IPS DF 6.9 (cell line): ENCODE measurements at regions not wholly inside any gene's neighbourhood (a gene's known extent, or its start where the extent isn't known, plus 50 kb on each side); places are given as distances from the start of the nearest gene placed in this dataset.
"Not testable (repeated sequence)": the region's sequence is repeated elsewhere in the genome, so short reads cannot be mapped to it uniquely, and the experiment has no call there.

ENCODE experiments used
- DNase-seq: peaks from one replicate; pipeline ENCODE4 v3.0.0-alpha.2; 2013; ENCODE audit warnings: low read depth, low spot score
- H3K27ac ChIP-seq: one replicate; pipeline ENCODE4 v1.5.1; 2013; ENCODE audit warnings: low read length, control low read depth
- H3K27me3 ChIP-seq: 2 replicates; pipeline ENCODE4 v1.6.1; 2013; ENCODE audit warnings: mild to moderate bottlenecking, low read length; ENCODE audit not compliant: control insufficient read depth, insufficient read depth
- H3K36me3 ChIP-seq: 2 replicates; pipeline ENCODE4 v1.6.1; 2013; ENCODE audit warnings: low read length; ENCODE audit not compliant: control insufficient read depth, insufficient read depth
- H3K4me1 ChIP-seq: 2 replicates; pipeline ENCODE4 v1.6.1; 2013; ENCODE audit warnings: low read length; ENCODE audit not compliant: control insufficient read depth, insufficient read depth
- H3K4me3 ChIP-seq: 2 replicates; pipeline ENCODE4 v1.5.1; 2013; ENCODE audit warnings: mild to moderate bottlenecking, low read length
- H3K9me3 ChIP-seq: 2 replicates; pipeline ENCODE4 v1.6.1; 2013; ENCODE audit warnings: low read length, inconsistent platforms; ENCODE audit not compliant: control insufficient read depth, insufficient read depth
- WGBS: extraction: QIAGEN DNeasy Blood & Tissue Kit; methylation state at CpG from one replicate; pipeline ENCODE4 v1.1.7; 2013; ENCODE audit warnings: mixed read lengths, missing lambda C conversion rate; ENCODE audit not compliant: insufficient read length, insufficient coverage; 5-methylcytosine and 5-hydroxymethylcytosine counted together

DNA sequence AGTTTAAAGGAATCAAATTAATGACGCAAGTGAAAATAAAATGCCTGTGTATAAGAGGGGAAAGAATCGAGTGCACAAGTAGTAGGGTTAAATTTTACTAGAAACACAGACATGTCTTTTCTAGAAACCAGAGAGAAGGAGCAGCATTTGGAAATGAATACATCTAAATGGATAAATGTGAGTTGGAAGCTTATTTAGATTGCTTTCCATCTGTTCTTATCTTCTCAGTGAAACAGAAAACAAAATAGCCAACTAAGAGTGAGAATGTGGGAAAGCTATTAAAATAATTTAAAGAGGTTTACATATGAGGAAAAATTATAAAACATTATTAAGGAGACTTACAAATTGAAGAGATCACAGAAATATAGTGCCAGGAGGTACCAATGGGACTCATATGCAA, 1818.9 kb upstream of the FLRT2 start:
- H3K36me3 ChIP-seq = no peaks in the 10 kb centered on the region
- no peaks in the 10 kb centered on the region for H3K4me1 ChIP-seq
- no peak overlapping the region for H3K4me3 ChIP-seq
- DNase-seq = no peak
- no peaks in the 10 kb centered on the region for H3K27me3 ChIP-seq
- H3K9me3 ChIP-seq = no peaks in the 10 kb centered on the region
- no peak overlapping the region for H3K27ac ChIP-seq
- WGBS = 100% methylated on average over 1 of the region's 2 CpGs

DNA sequence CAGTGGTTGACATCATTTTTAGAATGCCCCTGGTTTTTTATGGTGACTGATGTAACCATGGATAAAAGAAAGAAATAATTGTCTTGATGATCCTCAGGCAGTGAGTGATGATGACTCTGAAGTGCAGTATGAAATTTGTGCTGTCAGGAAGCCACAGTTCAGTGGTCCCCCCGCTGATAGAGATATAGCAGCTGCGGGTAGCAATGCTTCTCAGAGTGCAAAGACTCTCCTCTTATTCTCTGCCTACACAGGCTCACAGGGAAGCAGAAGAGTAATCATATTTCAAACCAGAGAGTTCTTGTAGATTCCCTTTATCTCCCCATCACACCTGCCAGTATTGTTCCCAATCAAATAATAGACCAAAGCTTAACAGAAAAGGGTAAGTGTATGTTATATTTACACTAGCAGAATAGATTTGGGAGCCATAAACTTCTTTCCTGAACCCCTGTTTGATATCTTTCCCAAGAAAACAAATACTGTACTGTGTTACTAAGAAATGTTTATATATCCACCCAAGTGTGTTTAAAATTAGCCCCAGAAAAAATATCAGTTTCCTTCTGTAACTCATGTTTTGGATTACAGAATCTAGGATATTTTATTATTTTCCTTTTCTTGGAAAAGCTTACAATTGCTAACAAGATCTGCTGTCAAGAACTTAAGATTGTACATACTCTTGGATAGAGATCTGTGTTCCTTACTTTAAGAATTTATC, 1817.4 kb upstream of the FLRT2 start:
- no peak for DNase-seq
- no CpG with 5 or more reads among the region's 2 CpGs for WGBS
- no peaks in the 10 kb centered on the region for H3K27me3 ChIP-seq
- H3K4me1 ChIP-seq = no peaks in the 10 kb centered on the region
- no peak overlapping the region for H3K27ac ChIP-seq
- no peaks in the 10 kb centered on the region for H3K9me3 ChIP-seq
- H3K4me3 ChIP-seq = no peak overlapping the region
- H3K36me3 ChIP-seq = no peaks in the 10 kb centered on the region

DNA sequence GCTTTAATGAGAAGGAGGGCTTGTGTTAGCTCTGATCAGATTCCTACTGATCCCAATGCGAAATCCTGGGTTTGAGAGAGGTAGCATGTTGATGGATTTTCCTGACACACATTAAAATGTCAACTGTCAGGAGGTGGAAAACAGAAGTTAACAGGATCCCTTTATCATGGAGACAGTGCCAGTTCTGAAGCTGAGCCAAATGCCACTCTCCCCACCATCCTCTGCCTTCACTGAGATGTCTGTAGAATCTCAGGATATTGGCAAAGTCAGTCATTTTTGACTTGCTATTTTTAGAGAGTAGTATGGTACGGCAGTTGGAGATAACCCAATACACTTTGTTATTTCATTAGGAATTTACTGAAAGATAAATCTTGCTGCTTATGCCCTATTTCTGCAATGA, 1816.2 kb upstream of the FLRT2 start:
- DNase-seq = no peak
- WGBS = no CpG with 5 or more reads among the region's 2 CpGs
- H3K27ac ChIP-seq = no peak overlapping the region
- H3K9me3 ChIP-seq = no peaks in the 10 kb centered on the region
- no peaks in the 10 kb centered on the region for H3K4me1 ChIP-seq
- no peaks in the 10 kb centered on the region for H3K36me3 ChIP-seq
- H3K4me3 ChIP-seq = no peak overlapping the region
- no peaks in the 10 kb centered on the region for H3K27me3 ChIP-seq

DNA sequence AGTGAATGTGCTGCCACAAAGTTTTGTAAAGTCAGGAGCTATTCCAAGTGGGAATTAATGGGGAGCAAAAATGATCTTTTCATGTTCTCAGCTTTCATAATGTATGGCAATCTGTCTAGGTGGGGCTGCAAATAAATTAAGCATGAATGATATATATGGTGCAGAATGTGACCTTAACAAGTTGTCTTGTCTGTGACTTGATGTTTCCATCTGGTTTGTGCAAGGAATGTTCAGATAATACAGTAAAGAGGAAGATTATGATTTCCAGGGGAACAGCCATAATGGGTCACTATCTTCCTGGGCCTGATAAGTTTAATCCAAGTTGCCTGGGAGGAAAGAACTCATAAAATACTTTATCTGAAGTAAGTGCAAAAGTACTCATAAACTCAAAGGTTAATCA, 1815.8 kb upstream of the FLRT2 start:
- H3K36me3 ChIP-seq = no peaks in the 10 kb centered on the region
- H3K9me3 ChIP-seq = no peaks in the 10 kb centered on the region
- H3K27me3 ChIP-seq = no peaks in the 10 kb centered on the region
- H3K4me1 ChIP-seq = no peaks in the 10 kb centered on the region
- H3K27ac ChIP-seq = no peak overlapping the region
- H3K4me3 ChIP-seq = no peak overlapping the region
- DNase-seq = no peak

DNA sequence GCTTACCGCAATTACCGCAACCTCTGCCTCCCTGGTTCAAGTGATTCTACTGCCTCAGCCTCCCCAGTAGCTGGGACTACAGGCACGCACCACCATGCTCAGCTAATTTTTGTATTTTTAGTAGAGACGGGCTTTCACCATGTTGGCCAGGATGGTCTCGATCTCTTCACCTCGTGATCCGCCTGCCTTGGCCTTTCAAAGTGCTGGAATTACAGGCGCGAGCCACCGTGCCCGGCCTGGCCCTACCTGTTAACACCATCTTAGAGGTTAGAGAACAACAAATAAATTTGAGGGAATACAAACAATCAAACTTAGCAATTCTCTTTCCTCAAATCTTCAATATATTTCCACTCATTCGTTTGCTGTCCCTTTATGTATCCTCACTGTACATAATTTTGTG, 1810.5 kb upstream of the FLRT2 start:
- not testable (repeated sequence) for H3K36me3 ChIP-seq, H3K4me3 ChIP-seq, DNase-seq, H3K9me3 ChIP-seq, H3K27ac ChIP-seq, H3K4me1 ChIP-seq, H3K27me3 ChIP-seq
- WGBS = 100% methylated on average over 1 of the region's 12 CpGs

GRCh38 chr14:83733670-83734069, 1796.3 kb upstream of the FLRT2 start:
- no peak overlapping the region for H3K27ac ChIP-seq
- H3K9me3 ChIP-seq = no peaks in the 10 kb centered on the region
- no CpG with 5 or more reads among the region's 1 CpG for WGBS
- no peak for DNase-seq
- no peaks in the 10 kb centered on the region; the same call in 1 of the 2 replicates for H3K36me3 ChIP-seq
- no peaks in the 10 kb centered on the region; the same call in 1 of the 2 replicates for H3K4me1 ChIP-seq
- no peaks in the 10 kb centered on the region for H3K27me3 ChIP-seq
- H3K4me3 ChIP-seq = no peak overlapping the region

DNA sequence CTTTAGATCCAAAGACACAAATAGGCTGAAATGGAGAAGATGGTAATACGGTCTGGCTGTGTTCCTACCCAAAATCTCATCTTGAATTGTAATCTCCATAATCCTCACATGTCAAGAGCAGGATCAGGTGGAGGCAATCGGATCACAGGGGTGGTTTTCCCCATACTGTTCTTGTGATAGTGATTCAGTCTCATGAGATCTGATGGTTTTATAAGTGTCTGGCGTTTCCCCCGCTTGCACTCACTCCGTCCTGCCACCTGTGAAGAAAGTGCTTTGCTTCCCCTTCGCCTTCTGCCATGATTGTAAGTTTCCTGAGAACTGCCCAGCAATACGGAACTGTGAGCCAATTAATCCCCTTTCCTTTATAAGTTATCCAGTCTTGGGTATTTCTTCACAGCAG, 1795.5 kb upstream of the FLRT2 start:
- Histone ChIP-seq H3K36me3 (no peaks in the 10 kb centered on the region; the same call in 1 of the 2 replicates), H3K4me1 (no peaks in the 10 kb centered on the region; the same call in 1 of the 2 replicates), H3K27ac (no peak overlapping the region), H3K9me3 (no peaks in the 10 kb centered on the region), H3K27me3 (no peaks in the 10 kb centered on the region), H3K4me3 (no peak overlapping the region)
- no CpG with 5 or more reads among the region's 7 CpGs for WGBS
- no peak for DNase-seq

- no CpG with 5 or more reads among the region's 3 CpGs for WGBS
- H3K27me3 ChIP-seq = no peaks in the 10 kb centered on the region
- H3K36me3 ChIP-seq = no peaks in the 10 kb centered on the region
- no peak overlapping the region for H3K27ac ChIP-seq
- no peaks in the 10 kb centered on the region for H3K9me3 ChIP-seq
- H3K4me3 ChIP-seq = no peak overlapping the region
- no peak for DNase-seq
- no peaks in the 10 kb centered on the region for H3K4me1 ChIP-seq
Observed at GRCh38 chr14:83741269-83741668, 1788.7 kb upstream of the FLRT2 start.

DNA sequence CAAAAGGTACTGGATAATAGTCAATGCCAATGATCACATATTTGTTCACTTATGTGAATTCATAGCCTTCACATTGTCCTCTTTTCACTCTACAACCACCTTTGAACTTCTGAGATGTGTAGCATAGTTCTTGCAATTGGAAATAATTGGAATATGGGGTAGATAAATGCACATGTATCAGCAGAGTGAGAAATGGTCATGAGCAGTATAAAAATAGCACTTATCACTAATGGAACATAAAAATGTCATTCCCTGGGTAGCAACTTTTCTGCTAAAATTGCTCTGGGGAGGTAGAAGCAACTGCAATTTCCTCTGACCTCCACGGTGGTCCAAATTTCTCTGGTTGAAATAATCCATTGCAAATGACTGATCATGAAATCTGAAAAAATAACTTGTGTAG, 1785.7 kb upstream of the FLRT2 start:
- no CpG with 5 or more reads among the region's 1 CpG for WGBS
- H3K4me3 ChIP-seq = no peak overlapping the region
- no peaks in the 10 kb centered on the region for H3K4me1 ChIP-seq
- no peaks in the 10 kb centered on the region for H3K9me3 ChIP-seq
- no peaks in the 10 kb centered on the region for H3K27me3 ChIP-seq
- DNase-seq = no peak
- no peak overlapping the region for H3K27ac ChIP-seq
- H3K36me3 ChIP-seq = no peaks in the 10 kb centered on the region

DNA sequence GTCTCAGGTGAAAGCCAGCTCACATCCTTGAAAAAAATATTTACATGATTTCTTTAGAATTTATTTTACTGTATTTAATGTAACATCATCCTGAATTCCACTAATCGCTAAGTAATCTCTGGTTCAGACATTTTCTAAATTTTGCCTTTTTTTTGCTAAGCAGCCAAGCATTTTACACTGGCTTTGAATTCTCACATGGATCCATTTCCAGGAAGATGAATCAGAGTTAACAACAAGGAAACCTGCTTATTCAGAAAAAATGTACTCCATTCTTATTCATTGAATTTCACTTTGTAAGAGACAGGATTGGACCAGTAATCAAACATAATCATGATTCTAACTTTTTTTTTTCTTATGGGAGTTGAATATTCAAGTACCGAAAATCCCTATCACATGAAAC, 1785.1 kb upstream of the FLRT2 start:
- Histone ChIP-seq H3K4me1 (no peaks in the 10 kb centered on the region), H3K27ac (no peak overlapping the region), H3K36me3 (no peaks in the 10 kb centered on the region), H3K4me3 (no peak overlapping the region), H3K9me3 (no peaks in the 10 kb centered on the region), H3K27me3 (no peaks in the 10 kb centered on the region)
- WGBS = no CpG with 5 or more reads among the region's 2 CpGs
- no peak for DNase-seq

- H3K36me3 ChIP-seq = no peaks in the 10 kb centered on the region
- H3K27me3 ChIP-seq = no peaks in the 10 kb centered on the region
- no peaks in the 10 kb centered on the region for H3K4me1 ChIP-seq
- no peak overlapping the region for H3K27ac ChIP-seq
- no CpG with 5 or more reads among the region's 3 CpGs for WGBS
- no peaks in the 10 kb centered on the region for H3K9me3 ChIP-seq
- no peak for DNase-seq
- H3K4me3 ChIP-seq = no peak overlapping the region
Observed at GRCh38 chr14:83746336-83746735, 1783.6 kb upstream of the FLRT2 start.
